ENCODE measurements at regions not wholly inside any gene's neighbourhood (a gene's known extent, or its start where the extent isn't known, plus 50 kb on each side); places are given as distances from the start of the nearest gene placed in this dataset.
"Not testable (repeated sequence)": the region's sequence is repeated elsewhere in the genome, so short reads cannot be mapped to it uniquely, and the experiment has no call there.

DNA sequence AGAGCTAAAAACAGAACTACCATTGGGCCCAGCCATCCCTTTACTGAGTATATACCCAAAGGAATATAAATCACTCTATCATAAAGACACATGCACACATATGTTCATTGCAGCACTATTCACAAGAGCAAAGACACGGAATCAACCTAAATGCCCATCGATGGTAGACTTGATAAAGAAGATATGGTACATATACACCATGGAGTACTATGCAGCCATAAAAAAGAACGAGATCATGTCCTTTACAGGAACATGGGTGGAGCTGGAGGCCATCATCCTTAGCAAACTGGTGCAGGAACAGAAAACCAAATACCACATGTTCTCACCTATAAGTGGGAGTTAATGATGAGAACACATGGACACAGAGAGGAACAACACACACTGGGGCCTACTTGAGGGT lies 227.1 kb upstream of the RBBP8 start:
- DNase-seq (ENCODE audit: low read depth, low spot score); H3K4me3 ChIP-seq (ENCODE audit: low read length): not testable (repeated sequence)

DNA sequence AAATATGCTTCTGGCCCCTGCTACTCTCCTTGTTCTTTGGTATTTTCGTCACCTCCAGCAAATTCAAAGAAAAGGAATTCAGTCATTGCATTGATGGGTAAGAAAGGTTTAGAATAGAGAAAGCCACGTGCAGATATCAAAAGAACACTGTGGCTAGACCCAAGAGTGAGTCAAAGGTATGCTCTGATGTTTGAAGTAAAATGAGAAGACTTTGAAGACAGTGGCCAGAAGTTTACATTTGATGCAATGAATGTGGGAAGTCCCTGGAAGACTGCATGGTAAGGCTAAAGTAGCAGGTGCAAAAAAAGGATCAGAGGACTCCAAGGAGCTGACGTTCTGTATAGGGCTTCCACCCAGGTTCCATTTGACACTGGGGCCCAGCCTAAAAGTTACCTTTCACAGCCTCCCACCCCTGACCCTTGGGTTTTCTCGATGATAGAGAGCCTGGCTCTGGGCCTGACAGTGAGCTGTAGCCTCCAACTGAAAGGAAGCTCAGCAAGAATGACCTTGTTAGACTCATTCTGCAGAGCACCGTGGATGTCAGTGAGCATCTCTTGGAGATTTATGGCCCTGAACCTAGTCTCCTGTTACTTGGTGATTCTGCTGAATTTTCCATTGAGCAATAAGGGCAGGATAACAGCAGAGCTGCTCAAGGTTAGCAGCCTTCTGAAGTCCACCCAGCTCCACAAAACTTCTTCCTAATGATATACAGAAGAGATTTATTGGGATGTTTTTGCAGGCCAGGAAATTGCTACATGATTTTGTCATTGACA lies 223.7 kb upstream of the RBBP8 start:
- no peak for DNase-seq (ENCODE audit: low read depth, low spot score)
- no peak overlapping the region for H3K4me3 ChIP-seq (ENCODE audit: low read length)

DNA sequence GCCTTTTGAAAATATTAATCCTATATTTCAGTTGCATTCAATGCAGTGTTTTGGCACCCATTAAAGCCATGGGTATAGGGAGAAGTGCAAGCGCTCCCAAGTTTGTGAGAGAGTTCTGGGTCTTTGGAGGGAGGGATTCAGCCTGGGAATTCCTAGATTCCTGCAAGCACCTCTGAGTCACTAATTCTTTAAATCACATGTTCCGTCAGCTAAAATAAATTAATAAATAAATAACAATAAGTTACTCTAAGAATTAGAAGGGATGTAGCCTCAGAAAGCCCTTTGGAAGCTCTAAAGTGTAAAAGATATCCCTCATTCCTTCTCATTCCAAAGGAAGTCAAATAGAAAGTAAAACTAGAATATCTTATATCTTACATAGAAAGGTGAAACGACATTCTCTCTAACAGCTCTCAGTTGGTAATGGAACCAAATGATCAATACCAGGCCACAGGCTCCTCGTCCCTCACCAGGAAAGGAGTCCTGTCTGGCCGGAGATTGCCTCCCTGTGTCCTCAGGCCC lies 222.4 kb upstream of the RBBP8 start:
- H3K4me3 ChIP-seq (ENCODE audit: low read length): no peak overlapping the region
- no peak for DNase-seq (ENCODE audit: low read depth, low spot score)

DNA sequence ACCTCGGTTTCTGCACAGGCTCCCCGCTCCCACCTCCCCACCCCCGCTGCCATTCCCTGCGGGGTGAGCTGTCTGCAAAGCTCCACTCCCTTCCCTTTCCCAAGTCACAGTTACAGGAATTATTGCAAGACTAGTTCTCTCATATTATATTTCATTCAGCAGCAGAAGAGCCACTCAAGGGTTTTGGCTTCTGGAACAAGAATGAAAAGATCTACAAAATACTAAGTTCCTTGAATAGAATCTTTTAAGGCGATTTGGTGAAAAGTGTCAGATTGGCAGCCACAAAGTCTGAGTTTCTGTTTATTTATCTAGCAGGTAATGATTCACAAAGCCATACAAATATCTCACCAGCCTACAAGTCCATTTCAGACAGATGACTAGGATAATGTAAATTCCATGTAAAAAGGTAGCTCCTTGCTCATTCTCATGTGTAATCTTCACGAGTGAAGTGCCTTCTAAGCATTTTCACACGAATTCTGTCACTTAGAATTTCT lies 221.9 kb upstream of the RBBP8 start:
- DNase-seq (ENCODE audit: low read depth, low spot score): no peak
- no peak overlapping the region for H3K4me3 ChIP-seq (ENCODE audit: low read length)

DNA sequence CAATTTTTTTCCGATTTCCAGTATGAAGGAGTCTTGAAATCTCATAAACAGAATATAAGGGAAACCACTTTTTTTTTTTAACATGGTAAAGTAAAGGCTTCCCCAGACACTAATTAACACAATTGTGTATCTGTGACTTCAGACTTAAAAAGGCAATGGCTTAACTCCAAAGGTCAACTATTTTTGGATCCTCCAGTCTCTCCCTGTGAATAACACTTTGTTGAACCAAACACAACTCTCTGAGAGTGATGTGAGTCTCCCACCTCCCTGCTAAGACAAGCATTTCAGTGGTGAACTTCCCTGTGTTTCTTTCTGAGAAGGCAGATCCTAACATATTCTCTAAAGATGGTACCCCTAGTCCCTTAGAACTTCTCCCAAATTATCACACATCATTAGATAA lies 219.6 kb upstream of the RBBP8 start:
- no peak for DNase-seq (ENCODE audit: low read depth, low spot score)
- H3K4me3 ChIP-seq (ENCODE audit: low read length): no peak overlapping the region

DNA sequence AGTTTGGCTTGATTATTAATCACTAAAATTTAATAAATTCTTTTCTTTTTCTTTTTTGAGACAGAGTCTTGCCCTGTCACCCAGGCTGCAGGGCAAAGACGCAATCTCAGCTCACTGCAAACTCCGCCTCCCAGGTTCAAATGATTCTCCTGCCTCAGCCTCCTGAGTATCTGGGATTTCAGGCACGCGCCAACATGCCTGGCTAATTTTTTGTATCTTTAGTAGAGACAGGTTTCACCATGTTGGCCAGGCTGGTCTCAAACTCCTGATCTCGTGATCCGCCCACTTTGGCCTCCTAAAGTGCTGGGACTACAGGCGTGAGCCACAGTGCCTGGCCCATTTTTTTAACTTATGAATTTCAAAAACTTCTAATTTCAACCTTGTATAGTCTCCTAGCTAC lies 215.6 kb upstream of the RBBP8 start:
- not testable (repeated sequence) for DNase-seq (ENCODE audit: low read depth, low spot score); H3K4me3 ChIP-seq (ENCODE audit: low read length)

DNA sequence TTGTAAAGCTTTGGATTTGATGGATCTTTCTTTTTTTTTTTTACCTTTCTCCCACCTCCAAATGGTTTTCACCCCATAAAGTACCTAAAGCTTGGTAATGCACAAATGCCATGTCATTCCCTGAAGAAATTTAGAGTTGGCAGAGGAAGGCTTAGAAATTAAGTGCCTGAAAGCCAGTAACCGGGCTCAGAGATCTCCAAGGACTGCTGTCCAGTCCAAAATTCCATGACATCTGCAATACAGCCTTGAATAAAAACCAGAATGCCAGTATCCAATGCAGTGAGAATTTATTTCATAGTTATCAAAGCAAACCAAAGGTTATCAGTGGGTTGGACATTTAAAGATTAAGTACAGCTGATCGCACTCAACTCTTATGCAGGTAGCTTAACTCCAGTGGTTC lies 209.9 kb upstream of the RBBP8 start:
- no peak overlapping the region for H3K4me3 ChIP-seq (ENCODE audit: low read length)
- no peak for DNase-seq (ENCODE audit: low read depth, low spot score)

DNA sequence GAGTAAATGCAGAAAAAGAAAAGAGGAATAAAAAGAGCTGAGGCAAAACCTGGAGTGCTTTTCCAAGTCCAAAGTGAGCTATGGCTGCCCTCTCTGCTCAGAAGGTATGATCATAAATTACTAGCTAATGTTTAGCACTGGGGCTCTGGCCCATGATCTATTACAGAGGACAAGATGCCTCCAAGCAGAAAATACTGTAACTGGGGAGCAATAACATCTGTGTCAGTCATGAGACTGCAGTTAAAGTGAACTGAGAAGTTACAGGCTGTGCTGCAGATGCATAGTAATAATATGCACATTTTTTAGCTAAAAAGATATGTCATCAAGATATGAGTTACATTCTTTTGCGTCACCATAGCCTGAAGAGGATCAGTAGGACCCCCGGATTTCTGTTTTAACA lies 209.4 kb upstream of the RBBP8 start:
- no peak for DNase-seq (ENCODE audit: low read depth, low spot score)
- H3K4me3 ChIP-seq (ENCODE audit: low read length): no peak overlapping the region

DNA sequence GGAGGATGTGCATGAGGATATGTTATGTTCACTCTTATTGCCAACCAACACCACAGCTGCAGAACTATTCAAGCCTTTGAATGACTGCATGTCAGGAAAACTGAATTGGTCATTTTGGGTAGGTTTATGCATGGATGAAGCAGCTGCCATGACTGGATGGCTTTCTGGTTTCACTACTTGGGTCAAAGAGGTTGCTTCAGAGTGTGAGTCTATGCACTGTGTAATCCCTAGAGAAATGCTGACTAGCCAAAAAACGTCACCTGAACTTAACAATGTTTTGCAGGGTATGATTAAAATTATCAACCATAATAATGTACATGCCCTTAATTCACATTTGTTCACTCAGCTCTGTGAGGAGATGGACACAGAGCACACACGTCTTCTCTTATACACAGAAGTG lies 206.7 kb upstream of the RBBP8 start:
- DNase-seq (ENCODE audit: low read depth, low spot score): no peak

DNA sequence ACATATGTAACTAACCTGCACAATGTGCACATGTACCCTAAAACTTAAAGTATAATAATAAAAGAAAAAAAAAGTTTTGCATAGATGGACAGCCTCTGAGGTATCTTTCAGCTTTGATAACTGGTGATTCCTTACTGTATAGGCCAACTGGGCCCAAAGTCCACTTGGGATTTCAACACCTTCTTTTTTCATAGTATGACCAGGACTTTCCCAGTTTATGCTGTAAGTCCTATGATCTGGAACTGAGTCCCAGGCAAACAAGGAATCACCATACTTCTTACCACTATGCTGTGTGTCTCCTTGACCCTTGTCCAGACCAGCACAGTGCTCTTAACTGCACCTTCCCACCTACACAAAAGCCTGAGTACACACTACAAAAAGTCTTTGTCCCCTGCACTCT lies 205.1 kb upstream of the RBBP8 start:
- no peak overlapping the region for H3K4me3 ChIP-seq (ENCODE audit: low read length)
- DNase-seq (ENCODE audit: low read depth, low spot score): no peak

More for the DNA sequence above, 206.7 kb upstream of the RBBP8 start:
- H3K4me3 ChIP-seq (ENCODE audit: low read length): no peak overlapping the region

DNA sequence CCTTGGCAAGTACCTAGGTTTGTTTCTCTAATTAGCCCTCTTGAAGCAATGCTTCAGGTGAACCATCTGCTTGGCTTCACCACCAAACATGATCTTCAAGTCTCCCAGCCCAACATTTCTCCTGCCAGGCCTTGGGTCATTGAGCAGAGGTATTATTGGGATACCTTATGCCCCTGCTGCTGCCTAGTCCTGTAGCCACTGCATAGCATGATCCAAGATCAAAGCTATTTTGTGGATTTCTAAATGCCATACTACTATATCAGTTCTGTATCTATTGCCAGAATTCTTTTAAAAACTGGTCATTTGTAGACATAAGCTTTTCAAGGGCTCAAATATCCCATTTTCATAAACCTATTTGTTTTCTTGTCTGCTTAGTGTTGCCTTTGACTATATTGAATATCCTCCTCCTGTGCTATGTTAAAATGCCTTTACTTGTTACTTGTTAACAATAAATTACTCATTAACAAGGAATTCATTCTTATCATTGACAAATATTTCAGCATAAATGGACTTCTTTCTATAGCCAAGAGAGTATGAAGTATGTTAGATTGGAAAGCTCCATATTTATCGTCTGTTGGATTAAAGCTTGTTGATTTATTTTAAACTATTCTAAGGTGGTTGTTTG lies 204.5 kb upstream of the RBBP8 start:
- no peak overlapping the region for H3K4me3 ChIP-seq (ENCODE audit: low read length)
- DNase-seq (ENCODE audit: low read depth, low spot score): no peak

DNA sequence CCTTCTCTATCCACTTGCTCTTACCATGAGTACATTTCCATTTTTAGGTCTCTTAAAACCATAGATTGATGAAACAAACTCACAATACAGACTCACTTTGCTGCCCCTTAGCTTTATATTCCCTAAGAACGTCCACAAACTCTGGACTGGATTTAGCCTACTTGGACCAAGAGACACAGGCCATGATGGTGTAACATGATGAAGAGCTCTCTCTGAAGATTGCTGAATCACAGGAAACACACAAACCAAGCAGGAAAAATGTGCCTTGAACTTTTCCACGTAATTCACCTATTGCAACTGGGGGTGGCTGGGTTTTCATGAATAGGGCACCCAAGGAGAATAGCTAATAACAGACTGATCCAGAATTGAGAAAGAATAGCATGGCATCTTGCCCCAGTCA lies 201.7 kb upstream of the RBBP8 start:
- H3K4me3 ChIP-seq (ENCODE audit: low read length): no peak overlapping the region
- DNase-seq (ENCODE audit: low read depth, low spot score): no peak

DNA sequence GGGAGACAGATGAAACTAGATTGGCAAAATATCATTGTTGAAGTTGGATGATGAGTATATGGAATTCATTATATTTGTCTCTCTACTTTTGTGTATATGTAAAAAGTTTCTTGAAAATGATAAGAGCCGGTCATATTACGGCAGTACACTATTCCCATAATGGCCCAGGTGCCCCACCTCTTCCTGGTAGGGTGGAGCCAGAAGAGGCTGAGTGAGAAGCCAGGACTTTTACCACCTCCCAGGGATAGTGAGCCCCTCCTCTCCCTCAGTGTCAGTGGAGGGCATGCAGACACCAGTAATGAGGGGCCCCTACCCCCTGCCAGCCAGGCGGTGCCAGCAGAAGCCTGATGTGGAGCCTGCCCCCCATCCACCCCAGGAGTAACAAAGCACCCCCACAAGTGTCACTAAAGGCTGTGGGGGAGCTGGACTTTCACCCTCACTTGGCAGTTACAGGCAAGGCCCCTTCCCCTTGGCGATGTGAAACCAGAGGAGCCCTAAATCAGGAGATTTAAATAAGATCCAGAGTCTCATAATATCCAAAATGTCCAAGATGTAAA lies 198.9 kb upstream of the RBBP8 start:
- DNase-seq (ENCODE audit: low read depth, low spot score): no peak
- no peak overlapping the region for H3K4me3 ChIP-seq (ENCODE audit: low read length)

DNA sequence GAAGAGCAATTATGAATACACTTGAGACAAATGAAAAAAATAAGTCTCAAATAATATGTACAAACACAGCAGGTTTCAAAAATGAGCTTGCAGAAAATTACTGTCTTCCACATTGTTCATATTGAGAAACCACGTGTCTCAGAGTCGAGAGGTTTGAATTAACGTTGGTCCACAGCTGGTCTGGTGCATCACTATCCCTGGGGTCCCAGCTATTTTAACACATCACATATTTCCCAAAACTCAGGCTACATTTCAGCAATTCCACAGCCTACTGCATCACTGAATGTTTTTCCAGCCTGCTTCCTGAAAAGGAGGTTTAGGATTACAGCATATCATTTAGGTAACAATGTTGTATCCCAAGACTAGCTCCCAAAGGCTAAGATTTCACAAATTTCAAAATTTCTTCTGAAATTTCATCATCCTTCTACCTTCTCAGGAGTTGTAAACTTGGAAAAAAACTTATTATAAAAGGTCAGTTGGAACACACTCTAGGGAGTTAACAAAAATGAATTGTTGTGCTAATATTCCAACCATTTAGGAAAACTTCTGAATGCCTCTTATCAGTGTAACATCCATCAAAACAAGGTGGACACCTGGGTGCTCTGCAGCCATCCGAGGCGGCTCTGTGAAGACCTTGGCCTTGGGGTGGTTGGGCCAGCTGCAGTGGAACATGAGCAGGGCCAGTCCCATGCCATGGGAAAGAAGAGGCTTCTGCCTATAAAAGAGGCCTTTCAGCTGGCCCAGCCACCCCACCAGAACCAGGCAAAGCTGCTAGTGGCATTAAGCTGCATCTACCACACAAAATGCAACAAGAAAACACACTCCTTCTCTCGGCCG lies 198.1 kb upstream of the RBBP8 start:
- no peak for DNase-seq (ENCODE audit: low read depth, low spot score)
- H3K4me3 ChIP-seq (ENCODE audit: low read length): no peak overlapping the region

DNA sequence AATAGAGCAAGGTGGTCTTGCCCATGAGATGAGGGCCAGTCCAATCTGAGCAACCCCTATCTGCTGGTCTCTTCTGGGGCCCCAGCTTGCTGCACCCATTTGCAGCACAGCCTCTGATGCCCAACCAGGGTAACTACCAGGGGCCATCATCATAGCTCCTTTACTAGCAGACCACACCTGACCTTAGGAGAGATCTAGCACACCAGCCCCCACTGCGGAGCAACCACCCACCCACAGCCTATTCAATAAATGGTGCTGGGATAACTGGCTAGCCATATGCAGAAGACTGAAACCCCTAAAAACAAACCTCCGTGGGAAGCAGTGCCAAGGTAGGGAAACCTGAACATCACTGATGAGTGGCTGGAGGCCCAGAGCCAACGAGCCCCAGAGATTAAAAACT lies 196.1 kb upstream of the RBBP8 start:
- DNase-seq (ENCODE audit: low read depth, low spot score): no peak

DNA sequence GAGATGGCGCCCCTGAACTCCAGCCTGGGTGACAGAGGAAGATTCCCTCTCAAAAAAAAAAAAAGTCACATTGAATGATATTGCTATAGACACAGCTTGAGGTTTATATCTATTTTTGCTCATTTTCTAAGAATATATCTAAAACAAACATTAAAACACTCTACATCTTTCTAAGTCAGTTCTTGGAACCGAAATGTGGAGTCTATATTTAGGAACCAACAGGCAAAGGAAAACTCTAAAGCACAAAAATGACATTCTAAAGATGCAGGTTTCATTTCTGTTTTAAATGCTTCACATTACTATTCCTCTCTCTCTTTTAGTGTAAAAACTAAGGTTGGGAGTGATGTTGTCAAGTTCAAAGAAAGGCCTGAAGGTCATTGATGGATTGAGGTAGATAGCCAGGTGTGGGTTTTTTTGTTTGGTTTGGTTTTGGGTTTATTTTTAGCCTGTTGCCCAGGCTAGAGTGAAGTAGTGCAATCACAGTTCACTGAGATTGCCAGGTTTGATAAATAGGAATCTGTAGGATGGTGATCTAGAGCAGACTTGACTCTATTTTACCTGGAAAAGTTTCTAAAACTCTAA lies 194.0 kb upstream of the RBBP8 start:
- no peak overlapping the region for H3K4me3 ChIP-seq (ENCODE audit: low read length)
- no peak for DNase-seq (ENCODE audit: low read depth, low spot score)

More for the DNA sequence above, 196.1 kb upstream of the RBBP8 start:
- H3K4me3 ChIP-seq (ENCODE audit: low read length): no peak overlapping the region

DNA sequence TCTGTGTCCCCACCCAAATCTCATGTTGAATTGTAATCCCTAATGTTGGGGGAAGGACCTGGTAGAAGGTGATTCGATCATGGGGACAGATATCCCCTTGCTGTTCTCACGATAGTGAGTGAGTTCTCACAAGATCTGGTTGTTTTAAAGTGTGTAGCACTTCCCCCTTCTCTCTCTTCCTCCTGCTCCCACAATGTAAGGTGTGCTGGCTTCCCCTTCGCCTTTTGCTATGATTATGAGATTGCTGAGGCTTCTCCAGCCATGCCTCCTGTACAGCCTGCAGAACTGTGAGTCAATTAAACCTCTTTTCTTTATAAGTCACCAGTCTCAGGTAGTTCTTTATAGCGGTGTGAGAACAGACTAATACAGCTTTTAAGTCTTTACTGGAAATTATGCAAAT lies 193.3 kb upstream of the RBBP8 start:
- no peak overlapping the region for H3K4me3 ChIP-seq (ENCODE audit: low read length)
- no peak for DNase-seq (ENCODE audit: low read depth, low spot score)

DNA sequence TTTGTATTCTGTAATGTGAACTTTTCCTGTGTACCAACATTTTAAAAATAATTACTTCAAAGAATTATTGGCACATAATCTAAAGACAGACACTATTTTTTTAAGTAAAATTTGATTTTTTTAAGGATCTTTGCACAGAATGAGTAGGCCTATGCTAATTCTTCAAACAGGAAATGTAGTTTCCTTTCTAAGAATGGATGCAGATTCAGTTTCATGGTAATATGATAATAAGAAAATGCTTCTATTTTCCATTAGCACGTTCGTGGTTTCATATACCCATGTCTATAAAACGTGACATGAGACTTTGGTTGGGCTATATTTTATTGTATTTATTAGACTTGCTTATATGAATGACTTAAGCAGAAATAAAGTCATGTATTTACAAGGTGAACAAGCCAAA lies 191.8 kb upstream of the RBBP8 start:
- DNase-seq (ENCODE audit: low read depth, low spot score): no peak

DNA sequence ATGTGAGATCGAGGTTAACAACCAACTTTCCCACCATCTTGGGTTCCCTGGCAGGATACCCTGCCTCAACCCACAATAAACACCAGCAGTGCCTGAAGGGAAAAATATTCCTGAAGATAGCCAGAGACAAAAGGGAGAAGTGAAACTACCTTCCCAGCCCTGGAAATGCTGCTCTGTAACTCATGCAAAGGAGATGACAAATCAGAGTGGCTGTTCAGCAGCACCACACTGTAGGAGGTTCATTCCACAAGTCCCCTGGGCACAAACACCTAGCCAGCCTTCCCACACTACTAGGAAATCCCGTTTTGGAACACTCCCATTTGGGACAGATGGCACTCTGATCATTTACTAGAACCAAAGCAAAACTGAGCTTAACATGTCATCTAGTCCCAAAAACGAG lies 190.7 kb upstream of the RBBP8 start:
- no peak overlapping the region for H3K4me3 ChIP-seq (ENCODE audit: low read length)
- no peak for DNase-seq (ENCODE audit: low read depth, low spot score)

More for the DNA sequence above, 191.8 kb upstream of the RBBP8 start:
- H3K4me3 ChIP-seq (ENCODE audit: low read length): no peak overlapping the region
